ENCODE measurements at regions not wholly inside any gene's neighbourhood (a gene's known extent, or its start where the extent isn't known, plus 50 kb on each side); places are given as distances from the start of the nearest gene placed in this dataset.

DNA sequence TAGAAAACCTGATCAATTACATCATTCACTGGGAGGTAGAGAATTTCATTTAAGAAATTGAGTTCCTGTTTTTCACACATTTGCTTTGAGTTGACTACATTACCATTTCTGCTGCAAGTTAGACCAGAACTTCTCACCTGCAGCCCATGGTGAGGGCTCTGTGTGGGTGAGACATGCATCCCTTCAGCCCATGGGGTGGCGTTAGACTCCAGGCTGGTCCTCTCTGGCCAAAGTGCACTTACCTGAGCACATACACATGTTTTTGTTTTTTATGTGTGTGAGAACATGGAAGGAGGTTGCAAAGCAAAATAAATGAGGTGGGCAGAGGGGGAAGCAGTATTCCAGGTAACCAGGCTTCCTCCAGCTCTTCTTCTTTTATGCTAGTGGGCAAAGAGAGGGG, 470.2 kb downstream of the PMP22 start:
- Histone ChIP-seq H3K79me2 (ENCODE audit: insufficient read depth, low read length) (no peaks in the 10 kb centered on the region), H2AFZ (ENCODE audit: insufficient read depth, low read depth, low read length, poor library complexity, severe bottlenecking) (no peak overlapping the region), H3K27ac (ENCODE audit: low read depth in 1 of 2, low read length in 2 of 2) (no peak overlapping the region), H3K9ac (ENCODE audit: insufficient read depth, low read length, poor library complexity, severe bottlenecking) (no peak overlapping the region), H3K9me3 (replicated peaks in 1 of 2; ENCODE audit: control insufficient read depth in 1 of 2, insufficient read depth in 1 of 2, low read length in 2 of 2) (no peaks in the 10 kb centered on the region), H3K36me3 (replicated peaks in 1 of 2; ENCODE audit: control insufficient read depth in 1 of 2, insufficient read depth in 2 of 2, low read length in 2 of 2) (no peaks in the 10 kb centered on the region), H4K20me1 (ENCODE audit: insufficient read depth, low read length) (no peaks in the 10 kb centered on the region), H3K4me3 (replicated peaks in 1 of 3; ENCODE audit: low read depth in 2 of 3, low read length in 3 of 3) (no peak overlapping the region), H3K4me2 (replicated peaks; ENCODE audit: extremely low read depth, low read length, poor library complexity, severe bottlenecking) (no peak overlapping the region), H3K27me3 (ENCODE audit: control insufficient read depth in 2 of 2, insufficient read depth in 2 of 2, low read length in 2 of 2) (no peaks in the 10 kb centered on the region), H3K4me1 (ENCODE audit: control insufficient read depth in 1 of 2, insufficient read depth in 2 of 2, low read length in 2 of 2) (peaks cover 2 to 8% of the 10 kb centered on the region in 2 donors)
- intact Hi-C loops (cut with micrococcal nuclease): no loop called here
- 100% methylated on average over 1 of the region's 1 CpG for WGBS (ENCODE audit: insufficient coverage)
- TF ChIP-seq, protein P1, sequence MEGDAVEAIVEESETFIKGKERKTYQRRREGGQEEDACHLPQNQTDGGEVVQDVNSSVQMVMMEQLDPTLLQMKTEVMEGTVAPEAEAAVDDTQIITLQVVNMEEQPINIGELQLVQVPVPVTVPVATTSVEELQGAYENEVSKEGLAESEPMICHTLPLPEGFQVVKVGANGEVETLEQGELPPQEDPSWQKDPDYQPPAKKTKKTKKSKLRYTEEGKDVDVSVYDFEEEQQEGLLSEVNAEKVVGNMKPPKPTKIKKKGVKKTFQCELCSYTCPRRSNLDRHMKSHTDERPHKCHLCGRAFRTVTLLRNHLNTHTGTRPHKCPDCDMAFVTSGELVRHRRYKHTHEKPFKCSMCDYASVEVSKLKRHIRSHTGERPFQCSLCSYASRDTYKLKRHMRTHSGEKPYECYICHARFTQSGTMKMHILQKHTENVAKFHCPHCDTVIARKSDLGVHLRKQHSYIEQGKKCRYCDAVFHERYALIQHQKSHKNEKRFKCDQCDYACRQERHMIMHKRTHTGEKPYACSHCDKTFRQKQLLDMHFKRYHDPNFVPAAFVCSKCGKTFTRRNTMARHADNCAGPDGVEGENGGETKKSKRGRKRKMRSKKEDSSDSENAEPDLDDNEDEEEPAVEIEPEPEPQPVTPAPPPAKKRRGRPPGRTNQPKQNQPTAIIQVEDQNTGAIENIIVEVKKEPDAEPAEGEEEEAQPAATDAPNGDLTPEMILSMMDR (IDR thresholded peaks at IDR 0.05): no peak
- no peak for DNase-seq
- Mint-ChIP-seq H3K4me3 (no peak overlapping the region), H3K4me1 (peaks cover 19% of the 10 kb centered on the region), H3K27ac (no peak overlapping the region), H3K27me3 (ENCODE audit: low read depth in 3 of 3) (peaks cover 0 to 1% (median 1%) of the 10 kb centered on the region in 3 donors), H3K36me3 (no peaks in the 10 kb centered on the region), H3K9me3 (peaks cover 0 to 7% (median 0%) of the 10 kb centered on the region in 7 donors)

DNA sequence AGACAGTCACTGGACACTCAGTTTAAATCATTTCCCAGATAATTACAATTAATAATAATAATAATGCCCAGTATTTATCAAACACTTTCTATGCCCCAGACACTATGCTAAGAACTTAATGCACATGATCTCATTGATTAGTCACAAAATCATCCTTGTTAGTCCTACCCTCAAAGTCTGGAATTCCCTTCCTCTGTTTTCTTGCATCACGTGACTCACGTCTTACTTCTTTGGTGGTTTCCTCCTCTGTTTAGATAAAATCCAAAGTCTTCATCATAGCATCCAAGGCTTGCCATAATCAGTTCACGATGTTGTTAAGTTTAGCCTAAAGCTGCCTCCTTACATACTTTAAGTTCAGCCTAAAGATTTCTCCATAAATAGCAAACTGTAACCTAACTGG, 471.9 kb downstream of the PMP22 start:
- Histone ChIP-seq H3K27ac (ENCODE audit: low read depth in 1 of 2, low read length in 2 of 2) (no peak overlapping the region), H3K4me3 (replicated peaks in 1 of 3; ENCODE audit: low read depth in 2 of 3, low read length in 3 of 3) (no peak overlapping the region), H2AFZ (ENCODE audit: insufficient read depth, low read depth, low read length, poor library complexity, severe bottlenecking) (no peak overlapping the region), H3K27me3 (ENCODE audit: control insufficient read depth in 2 of 2, insufficient read depth in 2 of 2, low read length in 2 of 2) (no peaks in the 10 kb centered on the region), H3K4me2 (replicated peaks; ENCODE audit: extremely low read depth, low read length, poor library complexity, severe bottlenecking) (no peak overlapping the region), H4K20me1 (ENCODE audit: insufficient read depth, low read length) (no peaks in the 10 kb centered on the region), H3K9me3 (replicated peaks in 1 of 2; ENCODE audit: control insufficient read depth in 1 of 2, insufficient read depth in 1 of 2, low read length in 2 of 2) (no peaks in the 10 kb centered on the region), H3K79me2 (ENCODE audit: insufficient read depth, low read length) (no peaks in the 10 kb centered on the region), H3K4me1 (ENCODE audit: control insufficient read depth in 1 of 2, insufficient read depth in 2 of 2, low read length in 2 of 2) (peaks cover 2 to 8% of the 10 kb centered on the region in 2 donors), H3K36me3 (replicated peaks in 1 of 2; ENCODE audit: control insufficient read depth in 1 of 2, insufficient read depth in 2 of 2, low read length in 2 of 2) (no peaks in the 10 kb centered on the region), H3K9ac (ENCODE audit: insufficient read depth, low read length, poor library complexity, severe bottlenecking) (no peak overlapping the region)
- DNase-seq: peak in 1 of 3 donors; percentile 38
- Mint-ChIP-seq H3K36me3 (no peaks in the 10 kb centered on the region), H3K27me3 (ENCODE audit: low read depth in 3 of 3) (peaks cover 0 to 7% (median 0%) of the 10 kb centered on the region in 3 donors), H3K4me3 (no peak overlapping the region), H3K27ac (no peak overlapping the region), H3K9me3 (peaks cover 0 to 5% (median 0%) of the 10 kb centered on the region in 7 donors), H3K4me1 (peaks cover 20% of the 10 kb centered on the region)
- 70% methylated on average over 2 of the region's 3 CpGs for WGBS (ENCODE audit: insufficient coverage)
- TF ChIP-seq, protein P1 (IDR thresholded peaks at IDR 0.05): no peak
- intact Hi-C loops (cut with micrococcal nuclease): no loop called here
